ENCODE measurements at regions not wholly inside any gene's neighbourhood (a gene's known extent, or its start where the extent isn't known, plus 50 kb on each side); places are given as distances from the start of the nearest gene placed in this dataset.

GRCh38 chr15:69810431-69811354 is 287.0 kb downstream of the TLE3 start:
- TF ChIP-seq CTCF (IDR thresholded peaks at IDR 0.05; ENCODE audit: borderline replicate concordance, extremely low read depth, low read length, poor library complexity, severe bottlenecking) = no peak
- TF ChIP-seq EZH2 (IDR thresholded peaks at IDR 0.05; ENCODE audit: borderline replicate concordance, low read depth, low read length, severe bottlenecking) = no peak
